ENCODE measurements at regions not wholly inside any gene's neighbourhood (a gene's known extent, or its start where the extent isn't known, plus 50 kb on each side); places are given as distances from the start of the nearest gene placed in this dataset.

DNA sequence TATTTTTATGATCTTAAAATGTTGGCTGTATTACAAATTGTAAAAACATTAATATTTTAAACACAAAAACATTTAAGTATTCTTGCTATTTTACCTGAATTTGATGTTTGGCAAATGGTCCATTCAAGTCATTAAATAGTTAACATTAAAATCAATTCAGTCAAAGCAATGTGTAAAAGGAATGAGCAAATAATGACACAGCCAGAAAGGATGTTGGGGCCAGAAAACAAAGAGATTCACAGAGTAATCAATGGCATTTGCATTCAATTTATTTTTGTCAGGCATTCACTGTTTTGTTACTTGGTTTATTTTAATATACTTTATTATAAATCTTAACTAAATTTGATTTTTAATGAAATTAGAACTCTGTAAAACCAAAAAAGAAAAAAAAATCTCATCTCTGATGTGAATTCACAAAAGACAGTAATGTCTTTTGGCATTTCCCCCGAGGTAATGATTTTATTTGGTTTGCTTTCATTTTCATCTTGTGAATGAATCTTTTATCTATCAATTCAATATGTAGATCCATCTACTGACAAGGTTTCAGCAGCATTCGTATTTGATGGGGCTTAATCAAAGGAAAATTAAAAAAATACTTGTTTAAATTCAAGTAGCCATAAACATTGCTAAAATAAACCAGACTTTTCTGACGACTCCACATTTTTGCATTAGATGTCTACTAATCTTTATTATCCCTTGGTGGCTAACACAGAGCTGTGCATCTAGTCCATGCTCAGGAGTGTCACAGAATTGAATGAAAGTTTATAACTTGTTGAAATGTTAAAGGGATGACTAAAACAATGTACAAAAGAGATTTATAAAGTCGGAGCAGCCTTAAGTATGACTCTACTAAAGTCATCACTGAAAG is 866.7 kb upstream of the GJE1 start:
- no peak for DNase-seq

DNA sequence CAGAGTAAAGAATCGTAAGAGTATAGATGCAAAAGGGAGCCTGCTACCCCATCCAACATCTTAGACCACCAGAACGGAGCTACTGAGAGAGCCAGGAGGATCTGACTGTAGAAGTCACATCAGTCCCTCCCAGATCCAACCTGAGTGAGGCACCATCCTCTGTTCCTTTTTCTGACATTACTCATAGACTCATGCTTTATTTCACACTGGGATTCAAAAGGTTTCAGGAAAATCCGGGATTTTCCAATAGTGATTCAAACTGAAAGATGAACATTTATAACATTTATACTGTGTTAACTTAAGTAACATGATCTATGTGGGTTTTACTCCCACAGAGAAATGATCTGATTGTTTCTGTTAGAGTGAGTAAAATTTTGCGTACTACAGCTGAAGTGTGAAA is 868.6 kb upstream of the GJE1 start:
- DNase-seq = no peak

DNA sequence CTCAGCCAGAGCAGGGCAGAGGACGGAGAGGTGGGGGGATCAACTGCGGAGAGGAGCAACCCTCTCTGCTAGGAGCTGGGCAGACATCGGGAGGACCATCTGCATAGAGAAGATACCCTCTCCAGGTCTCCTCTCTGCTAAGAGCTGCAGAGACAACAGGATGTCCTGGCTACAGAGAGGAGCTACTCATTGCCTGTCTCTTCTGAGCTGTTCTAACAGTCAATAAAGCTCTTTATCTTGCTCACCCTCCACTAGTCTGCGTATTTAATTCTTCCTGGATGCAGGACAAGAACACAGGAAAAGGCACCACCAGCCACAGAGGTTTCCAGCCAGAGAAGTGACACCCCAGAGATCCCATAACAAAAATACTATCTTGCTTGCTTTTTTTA is 871.1 kb upstream of the GJE1 start:
- DNase-seq = no peak

DNA sequence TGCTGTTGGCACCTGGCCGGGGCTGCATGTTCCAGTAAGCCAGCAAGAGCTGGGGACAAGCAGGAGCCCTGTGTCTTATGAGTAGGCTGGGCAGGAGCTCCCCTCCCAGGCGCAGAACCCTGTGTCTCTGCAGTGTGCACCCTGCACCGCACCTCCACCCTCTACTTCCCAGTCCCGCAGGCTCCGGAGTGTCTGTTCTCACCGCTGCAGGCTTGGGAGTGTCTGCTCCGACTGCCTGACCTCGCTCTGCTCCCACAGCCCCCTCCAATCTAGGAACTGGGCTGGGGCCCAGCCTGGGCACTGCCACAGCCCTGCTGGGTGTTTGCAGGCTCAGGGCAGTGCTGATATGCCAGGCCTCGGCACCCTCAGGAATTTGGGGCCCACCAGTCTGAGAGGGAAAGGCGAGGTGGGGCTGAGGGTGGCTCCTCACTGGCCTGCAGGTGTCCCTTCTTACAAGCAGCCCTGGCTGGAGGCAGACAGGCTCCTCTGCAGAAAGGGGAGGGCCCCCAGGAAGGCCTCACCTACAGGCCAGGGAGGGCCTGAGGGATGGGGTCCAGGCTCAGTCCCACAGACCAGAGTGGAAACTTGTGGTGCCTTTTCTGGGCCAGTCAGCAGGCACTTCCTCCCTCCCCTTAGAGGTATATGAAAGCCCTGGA is 871.6 kb upstream of the GJE1 start:
- DNase-seq = no peak

DNA sequence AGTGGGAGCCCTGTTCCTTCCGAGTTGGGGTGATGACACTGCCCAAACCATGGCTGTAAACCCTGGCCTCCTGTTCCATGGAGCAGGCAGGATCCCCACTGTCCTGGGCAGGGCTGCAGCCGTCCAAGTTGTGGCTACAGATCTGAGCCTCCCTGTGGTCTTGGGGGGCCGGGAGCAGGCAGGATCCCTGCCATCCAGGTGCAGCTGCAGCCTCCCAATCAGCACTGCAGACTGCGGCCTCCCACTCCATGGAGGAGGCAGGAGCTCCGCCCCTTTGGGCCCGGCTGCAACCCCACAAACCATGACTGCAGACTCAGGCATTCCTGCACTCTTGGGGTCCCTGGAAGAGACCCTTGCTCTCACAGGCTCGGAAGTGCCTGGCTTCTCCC is 872.1 kb upstream of the GJE1 start:
- no peak for DNase-seq

DNA sequence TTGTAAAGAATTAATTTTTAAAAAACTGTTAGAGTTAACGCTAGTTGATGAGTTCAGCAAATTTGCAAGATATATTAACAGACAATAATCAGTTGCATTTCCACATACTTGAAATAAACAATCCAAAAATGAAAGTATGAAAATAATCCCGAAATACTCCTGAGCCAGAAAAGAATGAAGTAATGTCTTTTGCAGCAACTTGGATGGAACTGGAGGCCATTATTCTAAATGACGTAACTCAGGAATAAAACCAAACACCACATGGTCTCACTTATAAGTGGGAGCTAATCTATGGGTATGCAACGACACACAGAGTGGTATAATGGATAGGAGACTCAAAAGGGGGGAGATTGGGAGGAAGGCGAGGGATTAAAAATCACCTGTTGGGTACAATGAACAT is 872.9 kb upstream of the GJE1 start:
- DNase-seq = no peak

DNA sequence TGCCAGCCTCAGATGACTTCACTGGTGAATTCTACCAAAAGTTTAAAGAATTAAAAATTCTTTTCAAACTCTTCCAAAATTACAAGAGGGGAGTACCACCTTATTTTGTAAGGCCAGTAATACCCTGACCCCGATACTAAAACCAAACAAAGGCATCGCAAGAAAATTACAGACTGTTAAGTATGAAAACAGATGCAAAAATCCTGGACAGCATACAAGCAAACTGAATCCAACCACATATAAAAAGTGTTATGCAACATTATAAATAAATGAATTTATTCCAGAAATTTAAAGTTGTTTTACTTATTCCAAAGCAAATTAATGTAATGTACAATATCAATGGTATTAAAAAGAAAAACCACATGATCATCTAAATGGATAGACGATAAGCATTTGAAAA is 873.6 kb upstream of the GJE1 start:
- no peak for DNase-seq

DNA sequence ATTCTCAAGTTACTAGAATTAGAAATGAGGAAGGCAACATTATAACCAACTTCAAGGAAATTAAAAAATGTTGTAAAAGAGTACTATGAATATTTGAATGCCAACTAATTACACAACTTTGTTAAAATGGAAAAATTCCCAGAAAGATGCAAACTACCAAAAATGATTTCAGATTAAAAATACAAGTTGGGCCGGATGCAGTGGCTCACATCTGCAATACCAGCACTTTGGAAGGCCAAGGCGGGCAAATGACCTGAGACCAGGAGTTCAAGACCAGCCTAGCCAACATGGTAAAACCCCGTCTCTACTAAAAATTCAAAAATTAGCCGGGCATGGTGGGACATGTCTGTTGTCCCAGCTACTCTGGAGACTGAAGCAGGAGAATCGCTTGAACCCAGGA is 874.2 kb upstream of the GJE1 start:
- no peak for DNase-seq

DNA sequence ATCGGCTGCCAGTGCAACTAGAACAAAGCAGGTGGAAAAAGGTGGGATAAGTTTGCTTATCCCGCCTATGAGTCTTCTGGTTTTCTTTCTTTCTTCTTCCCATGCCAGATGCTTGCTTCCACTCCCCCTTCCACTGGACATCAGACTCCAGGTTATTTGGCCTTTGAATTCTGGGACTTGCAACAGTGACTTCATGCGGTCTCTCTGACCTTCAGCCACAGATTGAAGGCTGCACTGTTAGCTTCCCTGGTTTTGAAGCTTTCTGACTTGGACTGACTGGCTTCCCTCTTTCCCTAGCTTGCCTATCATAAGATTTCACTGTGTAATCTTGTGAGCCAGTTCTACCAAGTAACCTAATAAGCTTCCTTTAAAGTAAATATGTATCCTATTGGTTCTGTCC is 878.4 kb upstream of the GJE1 start:
- no peak for DNase-seq

DNA sequence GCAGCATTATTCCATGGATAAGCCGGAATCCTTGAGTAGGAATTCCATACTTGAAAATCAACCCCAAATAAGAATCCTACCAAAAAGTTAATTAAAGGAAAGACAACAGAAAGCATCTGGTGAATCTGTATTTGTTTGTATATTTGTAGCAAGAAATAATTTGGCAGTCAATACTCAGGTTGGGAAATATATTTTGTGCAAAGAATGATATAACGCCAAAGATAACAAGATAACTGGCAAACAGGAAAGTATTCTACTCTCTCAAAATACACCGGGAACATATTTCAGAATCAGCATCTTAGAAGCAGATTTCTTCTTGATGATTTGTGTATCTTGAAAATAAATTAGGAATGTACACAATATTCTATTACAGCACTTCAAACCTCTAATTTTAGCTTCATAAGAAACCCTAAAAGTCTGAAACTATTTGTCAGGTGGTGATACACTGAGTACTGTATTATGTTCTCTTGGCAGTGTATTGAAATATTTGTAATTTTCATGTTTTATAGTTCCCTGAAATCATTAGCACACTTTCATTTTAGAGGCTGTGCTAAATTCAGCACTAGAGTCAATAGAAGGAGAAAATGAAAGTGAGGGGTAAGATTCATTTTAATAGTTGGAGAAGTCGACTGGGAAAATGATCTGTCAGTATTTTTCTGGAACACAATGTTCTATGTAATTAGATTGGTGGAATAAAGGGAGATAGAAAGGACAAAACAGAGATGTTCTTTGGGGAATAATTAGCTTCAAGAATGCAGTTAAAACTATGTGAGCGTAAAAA is 879.7 kb upstream of the GJE1 start:
- no peak for DNase-seq

DNA sequence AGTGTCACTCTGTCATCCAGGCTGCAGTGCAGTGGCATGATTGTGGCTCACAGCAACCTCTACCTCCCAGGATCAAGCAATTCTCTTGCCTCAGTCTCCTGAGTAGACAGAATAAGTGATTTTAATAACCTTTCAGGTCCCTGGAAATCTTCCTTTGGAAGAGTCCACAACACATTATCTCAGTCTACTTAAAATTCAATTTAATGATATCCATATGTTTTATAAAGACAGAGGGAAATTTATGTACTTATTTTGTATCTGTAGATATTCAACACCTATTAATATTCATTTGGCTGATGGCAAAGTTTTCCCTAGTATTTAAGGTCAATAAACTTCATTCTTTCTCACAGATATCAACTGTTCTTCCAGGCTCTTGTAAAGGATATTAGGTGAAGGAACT is 881.4 kb upstream of the GJE1 start:
- DNase-seq = no peak

DNA sequence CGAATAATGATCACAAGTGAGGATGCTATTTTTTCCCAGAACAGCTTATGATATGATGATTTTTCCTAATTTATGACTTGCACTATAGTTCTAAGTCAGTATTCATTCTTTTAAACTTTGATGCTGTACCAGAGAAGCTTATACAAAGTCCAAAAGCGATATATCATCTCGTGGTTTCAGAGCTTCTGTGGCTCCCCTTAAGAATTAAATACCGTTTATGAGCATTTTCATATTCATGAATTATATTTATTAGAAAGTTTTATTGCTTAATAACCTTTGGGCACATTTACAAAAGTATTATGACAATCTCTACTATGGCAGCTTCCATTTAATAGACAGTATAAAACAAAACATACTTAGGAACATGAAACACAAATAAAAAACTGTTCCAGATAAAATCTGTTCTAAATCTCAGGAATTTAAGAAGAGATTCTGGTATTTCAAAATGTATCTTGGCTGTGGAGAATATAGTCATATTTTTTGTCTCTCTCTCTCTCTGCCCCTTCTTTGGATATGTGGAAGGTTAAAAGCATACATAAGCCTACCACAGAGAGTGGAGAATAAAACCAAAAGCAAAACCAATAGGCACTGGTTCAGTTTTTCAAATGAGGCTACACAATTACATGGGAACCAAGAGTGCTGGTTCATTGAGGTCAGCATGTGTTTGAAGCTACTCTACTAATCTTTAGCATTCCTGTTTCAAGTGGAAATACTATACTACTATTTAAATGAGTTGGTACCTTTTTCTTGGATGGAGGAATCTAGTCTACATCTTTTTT is 884.5 kb upstream of the GJE1 start:
- no peak for DNase-seq

DNA sequence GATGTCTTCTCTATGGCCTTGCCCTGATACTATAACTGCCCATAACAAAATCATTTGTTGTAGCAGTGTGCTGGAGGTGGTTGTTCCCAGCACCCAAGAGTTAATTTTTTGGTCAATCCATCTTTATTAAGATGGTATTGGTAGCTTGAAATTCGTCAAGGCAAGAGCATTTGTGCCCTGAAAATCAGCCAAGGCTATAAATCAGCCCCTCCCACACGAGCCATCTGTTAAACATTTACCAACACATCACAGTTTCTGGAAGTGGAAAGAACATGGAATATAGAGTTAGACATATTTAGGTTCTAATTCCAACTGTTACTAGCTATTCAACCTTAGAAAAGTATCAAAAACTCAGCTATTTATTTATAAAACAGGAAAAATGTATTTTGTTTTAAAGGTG is 888.4 kb upstream of the GJE1 start:
- no peak for DNase-seq

DNA sequence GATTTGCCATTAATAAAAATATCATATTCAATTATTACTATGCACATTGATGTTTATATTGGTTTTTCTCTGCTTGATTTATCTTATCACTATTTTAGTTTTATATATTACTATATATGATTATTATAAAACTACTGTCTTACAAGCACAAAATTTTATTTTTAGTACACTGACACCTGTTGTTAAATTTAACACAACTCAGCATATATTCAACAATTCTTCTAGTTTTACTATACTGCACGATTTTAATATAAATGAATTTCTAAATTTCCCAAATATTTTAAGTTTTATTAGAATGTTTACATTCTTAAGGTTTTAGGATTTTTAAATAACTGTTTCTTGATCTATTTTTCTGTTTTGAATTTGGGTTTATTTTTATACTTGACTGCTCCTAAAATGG is 889.8 kb upstream of the GJE1 start:
- DNase-seq = no peak

DNA sequence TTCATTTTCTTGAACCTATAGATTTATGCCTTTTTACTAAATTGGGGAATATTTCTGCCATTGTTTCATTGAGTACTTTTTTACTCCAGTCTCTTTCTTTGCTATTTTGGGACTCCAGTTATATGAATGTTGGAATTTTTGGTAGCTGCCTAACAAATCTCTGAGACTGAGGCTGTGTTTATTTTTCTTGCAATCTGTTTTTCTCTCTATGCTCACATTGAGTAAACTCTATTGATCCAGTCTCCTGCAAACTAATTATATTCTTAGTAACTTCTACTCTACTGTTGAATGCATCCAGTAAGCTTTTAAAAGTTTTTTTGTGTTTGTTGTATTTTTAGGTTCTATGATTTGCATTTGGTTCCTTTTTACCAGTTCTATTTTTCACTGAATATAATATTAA is 903.4 kb upstream of the GJE1 start:
- no peak for DNase-seq

DNA sequence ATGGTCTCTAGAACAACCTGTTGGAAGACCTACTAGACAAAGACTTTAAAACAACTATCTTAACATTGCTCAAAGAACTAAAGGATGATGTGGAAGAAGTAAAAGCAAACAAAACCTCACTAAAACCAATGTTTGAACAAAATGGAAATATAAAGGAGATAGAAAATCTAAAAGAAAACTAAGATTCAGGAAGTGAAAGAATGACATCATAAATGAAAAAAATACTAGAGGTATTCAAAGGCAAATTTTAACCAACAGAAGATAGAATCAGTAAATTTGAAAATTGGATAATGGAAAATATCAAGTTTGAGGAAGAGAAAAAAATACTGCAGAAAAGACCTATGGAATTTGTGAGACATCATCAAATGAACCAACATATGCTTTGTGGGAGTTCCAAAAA is 914.1 kb upstream of the GJE1 start:
- DNase-seq = no peak

DNA sequence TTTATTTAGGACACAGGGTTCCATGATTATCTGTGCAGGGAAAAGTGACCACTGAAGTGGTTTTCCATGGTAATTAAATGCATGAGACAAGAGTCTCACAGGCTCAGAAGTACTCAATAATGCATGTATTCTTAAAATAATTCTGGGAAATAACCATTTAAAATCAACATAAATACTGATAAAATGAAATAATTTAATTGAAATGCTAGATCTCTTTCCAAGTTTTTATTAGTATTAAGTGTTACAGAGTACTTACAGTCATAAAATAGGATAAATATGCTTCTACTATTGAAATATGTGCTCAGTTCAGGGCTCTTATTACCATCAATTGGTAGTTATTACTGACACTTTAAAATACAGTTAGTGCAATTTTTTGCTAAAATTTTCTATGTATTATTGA is 916.0 kb upstream of the GJE1 start:
- DNase-seq = no peak

DNA sequence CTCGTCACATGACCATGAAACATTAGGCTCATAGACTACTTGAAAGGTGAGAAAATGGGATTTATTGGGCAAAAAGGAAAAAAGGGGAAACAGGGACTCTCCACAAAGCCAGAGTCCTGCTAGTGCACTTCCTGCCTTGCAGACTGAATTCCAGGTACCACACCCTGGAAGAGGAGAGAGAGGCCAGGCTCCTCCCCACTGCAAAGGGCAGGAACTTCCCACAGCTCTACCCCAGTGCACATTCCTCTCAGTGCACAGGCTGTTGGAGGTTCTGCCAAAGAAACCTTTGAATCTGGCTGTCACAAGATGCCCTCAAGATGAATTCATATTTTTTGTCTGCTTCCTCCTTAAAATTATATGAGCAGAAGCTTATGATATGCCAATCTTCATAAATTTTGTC is 920.4 kb upstream of the GJE1 start:
- DNase-seq = no peak

DNA sequence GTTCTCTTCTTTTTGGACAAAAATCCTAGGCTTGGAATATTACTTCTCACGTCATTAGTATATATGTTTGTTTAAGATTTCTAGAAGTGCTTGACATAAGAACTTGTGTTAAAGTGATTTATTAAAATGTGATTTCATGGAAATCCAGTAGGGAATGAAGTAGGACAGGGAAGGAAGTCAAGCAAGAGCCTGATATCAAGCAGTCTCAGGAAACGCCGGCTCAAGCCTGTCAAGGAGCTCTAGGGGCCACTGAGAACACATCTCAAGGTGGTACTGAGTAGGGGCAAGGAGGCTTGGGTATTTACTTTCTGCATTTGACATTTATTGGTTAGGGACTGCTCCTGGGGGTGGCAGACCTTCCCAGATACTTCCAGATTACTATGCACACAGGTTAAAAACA is 920.9 kb upstream of the GJE1 start:
- no peak for DNase-seq

DNA sequence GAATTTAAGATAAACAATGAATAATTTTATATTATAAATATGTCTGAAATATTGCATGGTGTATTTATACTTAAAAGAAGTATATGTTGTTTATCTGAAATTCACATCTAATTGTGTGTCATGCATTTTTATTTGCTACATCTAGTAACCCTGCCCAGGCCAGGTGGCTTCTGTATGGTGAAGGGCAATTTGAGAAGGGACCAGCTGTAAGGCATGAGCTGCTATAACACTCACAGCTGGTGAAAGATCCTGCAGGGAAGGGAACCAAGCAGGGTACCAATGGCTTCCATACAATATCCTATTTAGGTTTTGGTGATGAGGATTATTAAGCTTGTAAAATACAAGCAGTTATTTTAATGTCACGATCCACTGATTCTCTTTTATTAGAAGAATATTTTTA is 921.8 kb upstream of the GJE1 start:
- no peak for DNase-seq

DNA sequence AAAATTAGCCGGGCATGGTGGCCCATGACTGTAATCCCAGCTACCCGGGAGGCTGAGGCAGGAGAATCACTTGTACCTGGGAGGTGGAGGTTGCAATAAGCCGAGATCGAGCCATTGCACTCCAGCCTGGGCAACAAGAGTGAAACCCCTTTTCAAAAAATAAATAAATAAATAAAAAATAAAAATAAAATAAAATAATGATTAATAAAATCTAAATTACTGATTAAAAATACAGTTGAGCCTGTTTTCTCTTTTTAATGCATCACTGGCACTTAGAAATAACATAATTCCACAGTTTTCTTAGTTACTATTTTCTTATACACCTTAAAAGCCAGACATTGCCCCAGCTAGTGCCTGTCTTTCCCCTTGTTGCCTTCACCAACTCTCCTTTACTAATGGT is 922.8 kb upstream of the GJE1 start:
- no peak for DNase-seq

DNA sequence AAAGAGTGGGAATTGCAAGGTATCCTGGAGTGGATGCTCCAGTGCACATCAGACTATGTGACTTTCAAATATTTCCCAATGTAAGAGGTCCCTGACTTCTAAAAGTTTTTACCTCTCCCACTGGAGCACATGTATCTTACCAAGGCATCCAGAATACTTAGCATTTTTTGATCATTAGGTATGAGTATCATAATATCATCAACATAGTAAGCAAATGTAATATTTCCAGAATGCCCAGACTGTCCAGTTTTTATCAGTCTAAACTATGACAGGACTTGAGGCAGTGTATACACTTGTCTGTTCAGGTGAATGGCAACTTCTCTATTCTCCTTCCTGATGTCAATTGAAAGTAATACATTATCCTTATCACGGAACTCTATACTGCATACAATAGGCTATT is 924.6 kb upstream of the GJE1 start:
- DNase-seq = no peak

DNA sequence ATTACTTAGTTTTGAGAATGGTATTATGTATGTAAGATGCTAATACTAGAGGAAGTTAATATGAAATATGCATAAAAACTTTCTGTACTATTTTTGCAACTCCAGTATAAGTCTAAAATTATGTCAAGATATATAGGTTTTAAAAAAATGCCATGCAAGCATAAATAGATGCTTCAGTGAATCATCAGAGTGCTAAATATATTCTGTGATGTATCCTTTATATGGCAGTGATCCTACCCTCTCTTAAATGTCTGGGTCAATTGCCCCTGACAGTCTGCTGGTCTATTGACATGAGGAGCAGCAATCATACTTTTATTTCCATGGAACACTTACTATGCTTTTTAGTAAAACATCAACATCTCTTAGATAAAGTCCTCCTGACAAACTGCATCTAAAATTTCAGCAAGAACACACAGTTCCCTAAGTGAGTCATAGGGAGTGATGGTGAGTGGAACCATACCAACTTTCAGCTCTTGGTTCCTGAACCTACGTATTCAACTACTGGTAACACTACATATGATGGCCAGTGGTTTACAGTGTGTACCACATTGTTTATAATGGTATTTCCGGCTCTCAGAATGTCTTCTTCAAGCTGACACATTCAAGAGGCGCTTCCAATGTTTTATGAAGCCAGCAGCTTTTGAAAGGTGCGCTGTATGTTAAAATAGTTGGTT is 928.7 kb upstream of the GJE1 start:
- no peak for DNase-seq

Measured in hematopoietic multipotent progenitor cell treated with erythropoietin and hydrocortisone succinate and interleukin-3 and kit ligand, for 8 days (in vitro differentiated cells).